GM13976 (cell line): ENCODE measurements at regions not wholly inside any gene's neighbourhood (a gene's known extent, or its start where the extent isn't known, plus 50 kb on each side); places are given as distances from the start of the nearest gene placed in this dataset.

ENCODE experiments used
- DNase-seq: peaks from one replicate; pipeline ENCODE4 v3.0.0; 2012; ENCODE audit warnings: low spot score
- in situ Hi-C: fragments of 300-500 bp; cut with MboI; formaldehyde crosslinking; loops from one replicate; pipeline ENCODE4 v1.12.0; 2022; ENCODE audit warnings: low sequenced_read_pairs, mixed read lengths, inconsistent platforms; ENCODE audit not compliant: unreplicated experiment
- TF ChIP-seq, protein P1 (sequence below): IDR thresholded peaks from 2 replicates; pipeline ENCODE4 v1.5.1; 2012; ENCODE audit warnings: borderline replicate concordance, mild to moderate bottlenecking; ENCODE audit not compliant: insufficient read depth; ENCODE audit errors: extremely low read depth, missing control alignments, control extremely low read depth

- DNase-seq, result no peak
- TF ChIP-seq, protein P1, sequence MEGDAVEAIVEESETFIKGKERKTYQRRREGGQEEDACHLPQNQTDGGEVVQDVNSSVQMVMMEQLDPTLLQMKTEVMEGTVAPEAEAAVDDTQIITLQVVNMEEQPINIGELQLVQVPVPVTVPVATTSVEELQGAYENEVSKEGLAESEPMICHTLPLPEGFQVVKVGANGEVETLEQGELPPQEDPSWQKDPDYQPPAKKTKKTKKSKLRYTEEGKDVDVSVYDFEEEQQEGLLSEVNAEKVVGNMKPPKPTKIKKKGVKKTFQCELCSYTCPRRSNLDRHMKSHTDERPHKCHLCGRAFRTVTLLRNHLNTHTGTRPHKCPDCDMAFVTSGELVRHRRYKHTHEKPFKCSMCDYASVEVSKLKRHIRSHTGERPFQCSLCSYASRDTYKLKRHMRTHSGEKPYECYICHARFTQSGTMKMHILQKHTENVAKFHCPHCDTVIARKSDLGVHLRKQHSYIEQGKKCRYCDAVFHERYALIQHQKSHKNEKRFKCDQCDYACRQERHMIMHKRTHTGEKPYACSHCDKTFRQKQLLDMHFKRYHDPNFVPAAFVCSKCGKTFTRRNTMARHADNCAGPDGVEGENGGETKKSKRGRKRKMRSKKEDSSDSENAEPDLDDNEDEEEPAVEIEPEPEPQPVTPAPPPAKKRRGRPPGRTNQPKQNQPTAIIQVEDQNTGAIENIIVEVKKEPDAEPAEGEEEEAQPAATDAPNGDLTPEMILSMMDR, result no peak
- in situ Hi-C loops, result no loop called here
These were observed 63.6 kb upstream of the ARHGAP24 start for GRCh38 chr4:85411386-85411785.

DNA sequence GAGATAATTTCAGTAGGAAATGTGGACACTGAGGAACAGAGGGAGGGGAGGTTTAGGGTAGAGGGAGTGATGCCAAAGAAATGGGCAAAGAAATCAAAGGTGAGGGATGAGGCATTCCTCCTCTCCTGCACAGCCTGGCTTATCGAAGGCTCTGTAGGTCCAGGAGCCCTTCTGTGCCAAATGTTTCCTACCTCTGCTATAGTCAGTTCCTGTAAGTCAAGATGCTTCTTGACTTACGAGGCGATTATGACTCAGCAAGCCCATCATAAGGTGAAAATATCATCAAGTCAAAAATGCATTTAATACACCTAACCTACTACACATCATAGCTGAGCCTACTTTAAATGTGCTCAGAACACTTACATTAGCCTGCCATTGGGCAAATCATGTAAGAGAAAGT is 60.0 kb upstream of the ARHGAP24 start:
- no peak for DNase-seq
- TF ChIP-seq, protein P1, result no peak
- in situ Hi-C loops, result no loop called here

DNA sequence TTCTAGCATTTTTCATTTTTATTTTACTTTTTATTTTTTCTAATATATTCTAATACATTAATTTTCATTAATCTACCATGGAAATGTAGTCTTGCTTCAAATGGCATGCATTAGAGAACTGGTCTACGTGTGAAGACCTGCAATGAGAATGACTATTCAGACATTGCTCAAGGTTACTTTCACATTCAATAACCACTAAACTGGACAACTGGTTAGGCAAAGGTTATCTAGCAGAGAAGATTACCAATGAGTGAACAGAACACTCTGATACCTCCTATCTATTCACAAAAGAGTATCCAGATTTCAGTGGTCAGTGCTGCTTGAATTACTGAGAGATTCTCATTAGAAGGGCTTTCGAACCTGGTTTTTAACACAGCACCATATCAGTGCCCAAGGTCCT is 58.9 kb upstream of the ARHGAP24 start:
- no peak for DNase-seq
- in situ Hi-C loops, result no loop called here

GRCh38 chr4:85419103-85419502 is 55.8 kb upstream of the ARHGAP24 start:
- in situ Hi-C loops, result no loop called here
- TF ChIP-seq, protein P1, result no peak
- no peak for DNase-seq

More for the DNA sequence above, 58.9 kb upstream of the ARHGAP24 start:
- TF ChIP-seq, protein P1, result no peak

- in situ Hi-C loops, result no loop called here
- TF ChIP-seq, protein P1, result no peak
- no peak for DNase-seq
These were observed 54.1 kb upstream of the ARHGAP24 start for GRCh38 chr4:85420831-85421230.

- TF ChIP-seq, protein P1, result no peak
- in situ Hi-C loops, result no loop called here
- no peak for DNase-seq
These were observed 51.5 kb upstream of the ARHGAP24 start for GRCh38 chr4:85423431-85423830.
